NCI-H1417 treated with DMSO at 0.1 percent for 48 hours (cell line): ENCODE measurements at regions not wholly inside any gene's neighbourhood (a gene's known extent, or its start where the extent isn't known, plus 50 kb on each side); places are given as distances from the start of the nearest gene placed in this dataset.

Source experiments
- DNase-seq: peaks from one replicate; lab custom pipeline; 2025; lab: John Stamatoyannopoulos, UW

DNA sequence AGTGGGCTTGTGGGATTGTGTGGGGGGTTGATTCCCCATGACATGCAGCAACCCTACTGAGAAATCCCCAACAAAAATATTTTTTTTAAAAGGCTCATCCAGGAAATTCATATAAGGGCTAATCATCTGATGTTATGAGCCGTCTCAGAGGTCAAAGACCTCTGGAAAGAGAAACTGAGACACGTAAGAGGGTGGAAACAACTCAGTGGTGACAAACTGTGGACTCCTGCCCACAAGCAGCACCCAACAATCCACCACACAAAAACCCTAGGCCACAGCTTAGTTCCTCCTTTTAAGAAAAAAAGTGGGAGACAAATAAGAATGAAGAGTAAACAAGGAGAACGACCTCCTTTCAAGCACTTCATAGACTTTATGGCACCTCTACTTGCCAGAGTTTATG is 1096.1 kb upstream of the NRXN1 start:
- DNase-seq: no peak

DNA sequence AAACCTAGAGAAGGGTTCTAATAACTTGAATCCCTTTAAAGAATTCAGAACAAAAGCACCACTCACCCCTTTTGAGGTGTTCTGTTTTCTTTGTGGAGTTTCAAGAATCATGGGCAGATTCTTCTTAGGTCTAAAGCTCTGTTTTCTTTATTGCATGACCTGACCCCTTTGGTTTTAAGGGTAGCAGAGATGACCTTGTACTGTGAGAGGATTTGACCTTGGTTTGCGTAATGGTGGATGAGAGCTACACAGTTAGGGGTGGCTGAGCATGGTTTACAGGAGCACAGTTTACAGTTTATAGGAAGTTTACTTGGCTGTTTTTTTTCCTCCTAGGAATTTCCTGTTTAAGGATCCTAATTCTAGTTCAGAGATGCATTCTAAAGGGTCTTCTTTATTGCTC is 1095.6 kb upstream of the NRXN1 start:
- DNase-seq: no peak

DNA sequence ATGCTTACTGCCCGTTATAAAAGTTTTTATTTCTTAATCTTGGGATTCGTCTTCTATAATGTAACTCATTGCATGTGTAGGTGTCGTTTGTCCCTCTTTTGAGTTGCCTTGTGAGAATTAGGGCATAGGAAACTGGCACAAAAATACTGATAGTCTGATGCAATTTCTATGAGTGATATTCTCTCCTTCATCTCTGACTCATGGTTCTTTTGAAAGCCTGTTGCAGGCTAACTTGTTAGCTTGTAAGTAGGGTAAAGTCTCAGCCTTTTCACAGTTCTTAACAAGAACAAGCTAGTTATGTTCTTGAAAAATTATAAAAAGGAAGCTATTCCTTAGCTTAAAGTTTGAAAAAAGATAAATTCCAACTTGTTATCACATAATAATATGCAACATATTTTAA is 1085.4 kb upstream of the NRXN1 start:
- no peak for DNase-seq

DNA sequence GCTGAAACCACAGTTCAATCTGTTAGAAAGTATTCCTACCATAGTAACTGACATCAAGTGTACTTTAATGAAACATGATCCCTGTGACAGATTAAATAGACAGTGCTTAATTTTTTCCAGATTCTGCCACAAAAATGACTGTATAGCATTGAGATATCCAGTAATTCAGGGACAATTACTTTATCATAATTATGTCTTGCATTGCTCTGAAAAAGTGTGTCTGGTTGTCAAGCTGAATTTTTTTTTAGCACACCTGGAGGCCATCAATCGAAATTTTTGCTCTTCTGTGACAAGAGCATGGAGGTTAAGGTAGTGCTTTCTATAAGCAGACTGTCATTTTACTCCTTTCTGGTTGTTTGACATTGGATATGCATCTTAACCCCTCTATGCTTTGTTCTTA is 1083.8 kb upstream of the NRXN1 start:
- DNase-seq: no peak

DNA sequence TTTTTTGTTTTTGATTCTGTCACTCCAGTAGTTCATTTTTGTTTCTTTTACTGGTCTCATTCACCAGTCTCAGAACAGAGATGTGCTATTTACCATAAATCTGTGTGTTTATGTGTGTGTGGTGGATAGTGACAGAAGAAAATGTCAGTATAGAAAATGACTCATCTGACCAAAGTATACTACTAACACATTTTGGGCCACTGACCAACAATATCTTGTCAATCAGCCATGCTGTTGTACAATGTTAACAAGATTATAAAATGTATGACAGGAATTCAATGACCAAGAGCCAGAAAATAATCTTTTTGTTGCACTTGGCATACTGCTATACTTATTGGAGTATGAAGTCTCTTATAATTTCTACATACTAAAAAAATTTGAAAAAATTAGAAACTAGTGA is 1081.4 kb upstream of the NRXN1 start:
- DNase-seq: no peak

DNA sequence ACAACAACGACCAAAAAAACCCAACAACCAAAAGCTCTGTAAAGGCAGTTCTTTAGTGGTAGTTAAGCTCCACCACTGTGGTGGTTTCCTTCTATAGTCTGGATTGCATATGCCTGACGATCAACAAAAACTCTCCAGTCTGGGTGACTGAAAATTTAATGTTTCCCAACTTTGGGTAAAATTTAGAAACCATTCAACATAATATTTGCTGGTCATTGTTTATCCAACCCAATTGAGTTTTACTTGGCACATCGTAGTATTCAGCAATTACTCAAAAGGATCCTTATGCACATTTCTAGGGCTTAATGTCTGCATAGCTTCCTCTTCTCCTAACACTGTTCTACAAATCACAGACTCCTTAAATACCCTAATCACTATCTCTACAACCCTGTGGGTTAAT is 1080.2 kb upstream of the NRXN1 start:
- DNase-seq: no peak

- DNase-seq: no peak
Measured at GRCh38 chr2:52107124-52107523, 1075.2 kb upstream of the NRXN1 start.

- no peak for DNase-seq
Measured at GRCh38 chr2:52097071-52097470, 1065.1 kb upstream of the NRXN1 start.

GRCh38 chr2:52084759-52085158 is 1052.8 kb upstream of the NRXN1 start:
- no peak for DNase-seq

DNA sequence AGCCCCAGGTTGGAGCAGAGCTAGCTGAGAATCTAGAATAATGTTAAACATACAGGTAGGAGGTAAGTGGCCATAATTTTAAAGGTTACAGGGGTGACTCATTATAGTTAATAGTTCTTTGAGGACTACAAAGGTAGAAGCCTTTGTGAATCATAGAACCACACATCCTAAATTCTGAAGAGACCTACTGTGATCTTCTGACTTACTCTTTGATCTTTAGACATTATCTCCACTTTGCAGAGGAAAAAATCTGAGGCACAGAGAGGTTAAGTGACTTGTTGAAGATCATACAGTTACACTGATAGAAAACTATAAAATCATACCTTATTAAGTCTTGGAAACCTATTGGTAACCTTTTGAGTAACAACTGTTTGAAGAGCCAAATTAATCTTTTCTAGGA is 1051.3 kb upstream of the NRXN1 start:
- DNase-seq: no peak

DNA sequence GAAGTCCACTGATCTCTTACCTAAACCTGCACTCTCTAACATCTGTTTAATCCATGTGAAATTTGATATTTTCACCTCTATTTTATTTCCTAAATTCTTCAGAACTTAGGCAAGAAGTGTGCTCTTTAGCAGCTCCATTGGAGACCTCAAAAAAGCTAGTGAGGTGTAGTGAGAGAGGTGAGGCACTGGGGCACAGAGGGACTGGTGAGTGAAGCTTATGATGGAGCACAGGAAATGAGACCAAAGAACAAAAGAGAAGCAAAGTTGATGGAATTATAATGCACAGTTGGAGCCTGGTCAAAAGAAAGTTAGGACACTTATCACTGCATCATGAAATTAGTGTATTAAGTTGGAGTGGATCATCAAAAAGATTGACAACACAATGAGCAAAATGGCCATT is 1050.7 kb upstream of the NRXN1 start:
- DNase-seq: no peak

- DNase-seq: no peak
Measured at GRCh38 chr2:52079602-52080001, 1047.7 kb upstream of the NRXN1 start.

- DNase-seq: no peak
Measured at GRCh38 chr2:52077159-52077558, 1045.2 kb upstream of the NRXN1 start.

DNA sequence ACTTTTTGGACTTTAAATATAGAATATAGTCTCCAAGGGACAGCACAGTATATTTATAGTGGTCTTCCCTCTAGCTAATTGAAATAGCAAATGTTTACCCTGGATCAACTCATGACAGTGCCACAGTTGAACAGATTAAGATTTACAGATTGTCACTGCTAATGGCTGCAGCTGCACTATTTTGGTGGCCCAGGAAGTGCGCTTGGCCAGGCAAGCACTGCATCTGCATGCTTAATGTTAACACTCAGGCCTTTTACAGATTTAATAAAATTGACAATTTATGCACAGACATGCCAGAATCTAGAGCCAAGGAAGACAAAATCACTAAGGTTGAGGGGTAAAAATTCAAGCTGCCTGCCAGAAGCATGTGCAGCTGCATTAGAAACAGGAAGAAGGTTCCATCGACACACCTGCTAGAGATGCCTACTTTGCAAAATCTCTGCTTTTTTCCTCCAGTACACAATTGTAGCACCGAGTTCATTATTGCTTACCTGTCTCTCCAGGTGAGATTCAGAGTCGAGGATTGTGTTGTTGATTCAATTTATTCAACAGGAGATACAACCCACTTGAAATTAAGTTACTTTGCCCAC is 1042.3 kb upstream of the NRXN1 start:
- no peak for DNase-seq

GRCh38 chr2:52072949-52073348 is 1041.0 kb upstream of the NRXN1 start:
- no peak for DNase-seq

- no peak for DNase-seq
Measured at GRCh38 chr2:52070665-52071064, 1038.7 kb upstream of the NRXN1 start.

GRCh38 chr2:52064234-52064633 is 1032.3 kb upstream of the NRXN1 start:
- DNase-seq: no peak

DNA sequence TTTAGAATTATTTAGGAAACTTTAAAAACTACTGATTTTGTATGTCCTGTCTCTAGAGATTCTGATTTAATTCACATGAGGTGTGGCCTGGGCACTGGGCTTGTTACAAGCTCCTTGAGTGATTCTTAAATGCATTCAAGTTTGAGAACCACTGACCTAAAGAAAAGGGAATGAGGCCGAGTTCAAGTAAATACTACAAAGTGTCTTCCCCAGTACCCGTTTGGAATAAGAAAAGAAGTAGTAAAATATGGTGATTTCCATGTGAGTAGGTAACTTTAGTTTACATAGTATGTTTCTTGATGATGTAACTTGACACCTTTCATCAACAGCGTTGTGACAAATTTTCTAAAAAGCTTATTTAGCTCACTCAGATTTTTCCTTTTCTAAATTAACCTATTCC is 1022.9 kb upstream of the NRXN1 start:
- no peak for DNase-seq

GRCh38 chr2:52036853-52037252 is 1004.9 kb upstream of the NRXN1 start:
- no peak for DNase-seq

- no peak for DNase-seq
Measured at GRCh38 chr2:52036024-52036423, 1004.1 kb upstream of the NRXN1 start.

- no peak for DNase-seq
Measured at GRCh38 chr2:52035391-52035790, 1003.5 kb upstream of the NRXN1 start.

DNA sequence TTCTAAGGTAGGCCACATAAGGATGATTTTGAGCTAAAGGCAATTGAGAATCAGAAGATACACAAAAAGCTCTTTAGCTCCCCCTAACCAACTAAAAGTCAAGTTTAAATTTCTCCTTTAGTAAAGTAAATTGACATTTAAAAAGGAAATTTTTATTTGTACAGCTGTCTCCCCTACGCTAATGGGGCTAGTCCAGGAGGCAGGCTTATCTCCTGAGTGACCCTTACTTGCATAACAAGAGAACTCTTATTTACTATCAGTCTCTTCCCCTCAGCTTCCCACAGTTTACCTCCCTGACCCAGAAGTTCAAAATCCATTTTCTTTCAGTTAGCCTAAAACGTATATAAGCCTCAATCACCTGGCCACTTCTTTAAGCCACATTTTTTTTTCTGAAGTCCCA is 1002.8 kb upstream of the NRXN1 start:
- no peak for DNase-seq

DNA sequence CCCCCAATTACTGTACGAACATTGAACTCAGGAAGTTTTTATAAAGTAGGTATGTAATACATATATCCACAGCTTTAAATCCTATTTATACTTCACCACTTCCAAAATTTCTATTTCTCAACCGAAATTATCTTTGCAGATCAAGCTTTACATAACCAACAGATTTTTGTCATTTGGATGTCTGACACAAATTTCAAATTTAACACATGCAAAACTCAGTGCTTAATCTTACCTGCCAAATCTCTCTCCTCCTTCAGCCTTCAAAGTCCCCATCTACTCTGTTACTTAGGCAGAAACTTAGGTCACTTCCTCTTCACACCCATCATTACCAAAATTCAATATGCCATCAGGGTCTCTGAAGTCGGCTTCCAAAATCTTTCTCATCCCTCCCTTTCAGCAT is 990.1 kb upstream of the NRXN1 start:
- no peak for DNase-seq

DNA sequence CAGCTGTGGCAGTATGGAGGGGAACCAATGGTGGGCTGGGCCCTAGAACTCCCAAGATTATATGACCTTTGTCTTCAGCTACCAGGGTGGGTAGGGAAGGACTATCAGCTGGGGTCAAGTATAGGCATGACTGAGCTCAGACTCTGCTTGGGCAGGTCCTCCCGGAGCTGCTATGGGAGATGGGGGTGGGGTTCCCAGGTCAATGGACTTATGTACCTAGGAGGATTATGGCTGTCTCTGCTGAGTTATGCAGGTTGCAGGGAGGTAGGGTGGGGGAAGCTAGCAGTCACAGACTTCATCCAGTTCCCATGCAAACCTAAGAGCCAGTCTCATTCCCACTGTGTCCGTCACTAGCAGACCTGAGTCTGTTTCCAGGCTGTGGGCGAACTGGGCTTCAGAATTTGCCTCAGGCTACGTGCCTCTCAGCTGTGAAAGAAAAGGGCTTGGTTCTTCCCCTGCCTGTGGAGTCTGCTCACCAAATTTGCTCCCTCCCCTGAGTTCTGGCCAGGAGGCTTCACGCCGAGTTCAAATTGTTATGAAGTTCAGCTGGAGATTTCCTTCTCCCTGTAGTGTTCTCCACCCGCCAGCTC is 985.8 kb upstream of the NRXN1 start:
- no peak for DNase-seq
